H9 (cell line): ENCODE measurements at regions not wholly inside any gene's neighbourhood (a gene's known extent, or its start where the extent isn't known, plus 50 kb on each side); places are given as distances from the start of the nearest gene placed in this dataset.

Source experiments
- DNase-seq: peaks from one replicate; pipeline ENCODE4 v3.0.0-alpha.2; 2017
- H2AFZ ChIP-seq: one replicate; pipeline ENCODE4 v1.6.1; 2013; ENCODE audit warnings: mild to moderate bottlenecking, low read length, control low read depth, moderate library complexity
- H2AK5ac ChIP-seq: 2 replicates; pipeline ENCODE4 v1.6.1; 2013; ENCODE audit warnings: low read length, control low read depth, mixed read lengths; ENCODE audit not compliant: insufficient read length
- H2BK120ac ChIP-seq: one replicate; pipeline ENCODE4 v1.6.1; 2013; ENCODE audit warnings: low read depth, mild to moderate bottlenecking, low read length, control low read depth, inconsistent platforms; ENCODE audit not compliant: poor library complexity, severe bottlenecking
- H2BK12ac ChIP-seq: 2 replicates; pipeline ENCODE4 v1.6.1; 2013; ENCODE audit warnings: low read length, control low read depth, mixed read lengths, low read depth; ENCODE audit not compliant: insufficient read length
- H2BK15ac ChIP-seq: 2 replicates; pipeline ENCODE4 v1.6.1; 2013; ENCODE audit warnings: low read depth, low read length, control low read depth
- H2BK20ac ChIP-seq: one replicate; pipeline ENCODE4 v1.6.1; 2013; ENCODE audit warnings: low read depth, mild to moderate bottlenecking, low read length, control low read depth, inconsistent platforms; ENCODE audit not compliant: poor library complexity, severe bottlenecking
- H2BK5ac ChIP-seq: 2 replicates; pipeline ENCODE4 v1.6.1; 2013; ENCODE audit warnings: low read length, control low read depth, mixed read lengths; ENCODE audit not compliant: insufficient read length
- H3K14ac ChIP-seq: 2 replicates; pipeline ENCODE4 v1.6.1; 2013; ENCODE audit warnings: low read length, control low read depth; ENCODE audit not compliant: insufficient read depth
- H3K18ac ChIP-seq: 2 replicates; pipeline ENCODE4 v1.6.1; 2013; ENCODE audit warnings: low read depth, mild to moderate bottlenecking, mixed read lengths, low read length, control low read depth; ENCODE audit not compliant: insufficient read length
- H3K23ac ChIP-seq: 2 replicates; pipeline ENCODE4 v1.6.1; 2013; ENCODE audit warnings: low read length, control low read depth, mixed read lengths, low read depth; ENCODE audit not compliant: insufficient read length
- H3K23me2 ChIP-seq: 2 replicates; pipeline ENCODE4 v1.6.1; 2013; ENCODE audit warnings: low read depth, mild to moderate bottlenecking, mixed read lengths, low read length, control low read depth; ENCODE audit not compliant: insufficient read length, poor library complexity, severe bottlenecking
- H3K27ac ChIP-seq: 2 replicates; pipeline ENCODE4 v1.5.1; 2013; ENCODE audit warnings: low read length, control low read depth, mixed read lengths, low read depth; ENCODE audit not compliant: insufficient read length
- H3K27me3 ChIP-seq: 2 replicates; pipeline ENCODE4 v1.6.1; 2013; ENCODE audit warnings: low read length, control low read depth, inconsistent platforms; ENCODE audit not compliant: insufficient read depth
- H3K4ac ChIP-seq: 2 replicates; pipeline ENCODE4 v1.6.1; 2013; ENCODE audit warnings: low read depth, mild to moderate bottlenecking, control low read depth, inconsistent platforms, low read length, moderate library complexity
- H3K4me1 ChIP-seq: 2 replicates; pipeline ENCODE4 v1.6.1; 2013; ENCODE audit warnings: low read length, control low read depth, inconsistent platforms; ENCODE audit not compliant: insufficient read depth
- H3K4me2 ChIP-seq: 2 replicates; pipeline ENCODE4 v1.6.1; 2013; ENCODE audit warnings: low read length, control low read depth, mixed read lengths; ENCODE audit not compliant: insufficient read length, insufficient read depth
- H3K56ac ChIP-seq: 2 replicates; pipeline ENCODE4 v1.6.1; 2013; ENCODE audit warnings: low read depth, mild to moderate bottlenecking, mixed read lengths, low read length, control low read depth; ENCODE audit not compliant: insufficient read length
- H3K79me1 ChIP-seq: 2 replicates; pipeline ENCODE4 v1.6.1; 2013; ENCODE audit warnings: low read depth, mild to moderate bottlenecking, moderate library complexity, low read length, control low read depth, inconsistent platforms; ENCODE audit not compliant: insufficient read depth, poor library complexity, severe bottlenecking
- H3K79me2 ChIP-seq: 2 replicates; pipeline ENCODE4 v1.6.1; 2013; ENCODE audit warnings: low read length, control low read depth, inconsistent platforms; ENCODE audit not compliant: insufficient read depth
- H3K9ac ChIP-seq: 2 replicates; pipeline ENCODE4 v1.6.1; 2013; ENCODE audit warnings: low read length, control low read depth, mixed read lengths; ENCODE audit not compliant: insufficient read length; ENCODE audit errors: extremely low read depth
- H3K9me3 ChIP-seq: one replicate; pipeline ENCODE4 v1.6.1; 2013; ENCODE audit warnings: low read depth, low read length, inconsistent platforms; ENCODE audit not compliant: control insufficient read depth
- H3T11ph ChIP-seq: one replicate; pipeline ENCODE4 v1.6.1; 2013; ENCODE audit warnings: mild to moderate bottlenecking, low read length, control low read depth, inconsistent platforms
- H4K20me1 ChIP-seq: one replicate; pipeline ENCODE4 v1.6.1; 2013; ENCODE audit not compliant: control insufficient read depth, insufficient read length, insufficient read depth
- H4K5ac ChIP-seq: 2 replicates; pipeline ENCODE4 v1.6.1; 2013; ENCODE audit warnings: low read depth, mild to moderate bottlenecking, mixed read lengths, low read length, control low read depth; ENCODE audit not compliant: insufficient read length
- H4K8ac ChIP-seq: replicated peaks from 2 replicates; pipeline ENCODE4 v1.6.1; 2013; ENCODE audit warnings: low read length, control low read depth, mixed read lengths, low read depth; ENCODE audit not compliant: insufficient read length
- H4K91ac ChIP-seq: 2 replicates; pipeline ENCODE4 v1.6.1; 2013; ENCODE audit warnings: low read depth, mild to moderate bottlenecking, moderate library complexity, mixed read lengths, low read length, control low read depth; ENCODE audit not compliant: insufficient read length
- H3K27ac Mint-ChIP-seq, 3 experiments: 2 replicates in 2 of 3; 3 replicates in 1 of 3; pipeline ENCODE4 v1.8.0; 2020 to 2021; ENCODE audit warnings: mixed read lengths in 3 of 3, mild to moderate bottlenecking in 1 of 3, moderate library complexity in 1 of 3
- H3K27me3 Mint-ChIP-seq: 2 replicates; pipeline ENCODE4 v1.8.0; 2021; ENCODE audit warnings: low read depth, mild to moderate bottlenecking, moderate library complexity, mixed read lengths
- H3K36me3 Mint-ChIP-seq, 3 experiments: 2 replicates in 2 of 3; 3 replicates in 1 of 3; pipeline ENCODE4 v1.8.0; 2020 to 2021; ENCODE audit warnings: low read depth in 3 of 3, mixed read lengths in 3 of 3; ENCODE audit not compliant: insufficient read depth in 1 of 3
- H3K4me1 Mint-ChIP-seq, 2 experiments: 2 replicates each; pipeline ENCODE4 v1.8.0; 2020; ENCODE audit warnings: mixed read lengths in 2 of 2
- H3K4me3 Mint-ChIP-seq, 2 experiments: 2 replicates in 1 of 2; 3 replicates in 1 of 2; pipeline ENCODE4 v1.8.0; 2020 to 2021; ENCODE audit warnings: mild to moderate bottlenecking in 2 of 2, mixed read lengths in 2 of 2, moderate library complexity in 1 of 2
- H3K9me3 Mint-ChIP-seq, 2 experiments: 2 replicates in 1 of 2; 3 replicates in 1 of 2; pipeline ENCODE4 v1.8.0; 2020; ENCODE audit warnings: mild to moderate bottlenecking in 2 of 2, mixed read lengths in 2 of 2, moderate library complexity in 1 of 2
- WGBS: extraction: QIAGEN DNeasy Blood & Tissue Kit; methylation state at CpG from one replicate; pipeline ENCODE4 v1.1.7; 2013; ENCODE audit warnings: missing lambda C conversion rate, low lambda C conversion rate, mixed read lengths; ENCODE audit not compliant: insufficient read length; ENCODE audit errors: extremely low coverage; 5-methylcytosine and 5-hydroxymethylcytosine counted together
- TF ChIP-seq, protein P1 (sequence below): fragments of 200-600 bp; sonication (generic); conservative IDR thresholded peaks from 3 replicates; pipeline ENCODE4 v1.8.0; 2021; ENCODE audit warnings: antibody characterized with exemption, mild to moderate bottlenecking

DNA sequence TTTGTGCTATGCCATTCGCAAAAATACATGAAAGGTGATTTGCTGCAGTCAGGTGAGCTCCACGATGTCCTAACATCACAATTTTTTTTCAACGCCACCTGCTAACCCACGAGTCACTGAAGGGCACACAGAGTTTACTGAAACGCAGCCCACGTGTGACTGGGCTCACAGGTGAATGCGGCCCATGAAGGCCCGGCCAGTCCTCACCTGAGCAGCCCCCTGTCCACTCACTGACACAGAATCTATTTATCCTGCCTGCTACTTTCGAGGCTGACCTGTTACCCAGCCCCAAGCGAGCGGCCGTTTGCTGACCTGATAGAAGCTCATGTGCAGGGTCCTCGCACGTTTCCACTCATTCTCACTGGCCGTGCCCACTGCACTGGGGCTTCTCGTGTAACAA lies 121.9 kb upstream of the SOX1 start:
- DNase-seq: no peak
- Mint-ChIP-seq H3K27me3 (peaks cover 28% of the 10 kb centered on the region), H3K36me3 (no peaks in the 10 kb centered on the region; a peak in 1 of 7 replicates), H3K4me3 (no peak overlapping the region), H3K27ac (peak overlapping the region in 1 of 3 experiments; percentile 54; a peak in 1 of 7 replicates), H3K9me3 (peaks cover 5% of the 10 kb centered on the region in 2 experiments; a peak in 3 of 5 replicates), H3K4me1 (no peaks in the 10 kb centered on the region)
- H4K91ac ChIP-seq: no peak overlapping the region
- H4K5ac ChIP-seq: no peak overlapping the region
- H2BK120ac ChIP-seq: no peak overlapping the region
- no peak overlapping the region for H2BK15ac ChIP-seq
- H3K9ac ChIP-seq: no peak overlapping the region
- H3K4ac ChIP-seq: no peak overlapping the region
- no peak overlapping the region for H3K56ac ChIP-seq
- no peaks in the 10 kb centered on the region for H3K27me3 ChIP-seq
- H3K9me3 ChIP-seq: no peaks in the 10 kb centered on the region
- H2BK12ac ChIP-seq: no peak overlapping the region
- no peaks in the 10 kb centered on the region for H3K4me1 ChIP-seq
- no peak overlapping the region for H3K23ac ChIP-seq
- H3K18ac ChIP-seq: no peak overlapping the region
- H3K79me2 ChIP-seq: no peaks in the 10 kb centered on the region
- H3K23me2 ChIP-seq: no peaks in the 10 kb centered on the region
- no peak overlapping the region for H2BK20ac ChIP-seq
- H3K79me1 ChIP-seq: no peaks in the 10 kb centered on the region
- H2AFZ ChIP-seq: no peak overlapping the region
- no peak overlapping the region for H3K14ac ChIP-seq
- no peak overlapping the region for H3T11ph ChIP-seq
- TF ChIP-seq, protein P1, sequence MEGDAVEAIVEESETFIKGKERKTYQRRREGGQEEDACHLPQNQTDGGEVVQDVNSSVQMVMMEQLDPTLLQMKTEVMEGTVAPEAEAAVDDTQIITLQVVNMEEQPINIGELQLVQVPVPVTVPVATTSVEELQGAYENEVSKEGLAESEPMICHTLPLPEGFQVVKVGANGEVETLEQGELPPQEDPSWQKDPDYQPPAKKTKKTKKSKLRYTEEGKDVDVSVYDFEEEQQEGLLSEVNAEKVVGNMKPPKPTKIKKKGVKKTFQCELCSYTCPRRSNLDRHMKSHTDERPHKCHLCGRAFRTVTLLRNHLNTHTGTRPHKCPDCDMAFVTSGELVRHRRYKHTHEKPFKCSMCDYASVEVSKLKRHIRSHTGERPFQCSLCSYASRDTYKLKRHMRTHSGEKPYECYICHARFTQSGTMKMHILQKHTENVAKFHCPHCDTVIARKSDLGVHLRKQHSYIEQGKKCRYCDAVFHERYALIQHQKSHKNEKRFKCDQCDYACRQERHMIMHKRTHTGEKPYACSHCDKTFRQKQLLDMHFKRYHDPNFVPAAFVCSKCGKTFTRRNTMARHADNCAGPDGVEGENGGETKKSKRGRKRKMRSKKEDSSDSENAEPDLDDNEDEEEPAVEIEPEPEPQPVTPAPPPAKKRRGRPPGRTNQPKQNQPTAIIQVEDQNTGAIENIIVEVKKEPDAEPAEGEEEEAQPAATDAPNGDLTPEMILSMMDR: no peak
- no CpG with 5 or more reads among the region's 16 CpGs for WGBS
- no peak overlapping the region for H2AK5ac ChIP-seq
- H2BK5ac ChIP-seq: no peak overlapping the region
- no peak overlapping the region for H3K27ac ChIP-seq
- no peaks in the 10 kb centered on the region for H4K20me1 ChIP-seq
- no peak overlapping the region for H4K8ac ChIP-seq
- H3K4me2 ChIP-seq: no peak overlapping the region
